Endothelial cell of umbilical vein (primary cell): ENCODE measurements at regions not wholly inside any gene's neighbourhood (a gene's known extent, or its start where the extent isn't known, plus 50 kb on each side); places are given as distances from the start of the nearest gene placed in this dataset.

ENCODE experiments used
- BruUV-seq: library from RNA; stranded (reverse); fragments of 400-500 nt; replicated peaks from 2 replicates; lab custom pipeline; 2021; lab: Mats Ljungman, UMichigan
- CTCF ChIA-PET: fragments of 300-600, 350-600 bp; sonication (Branson Sonifier 250); formaldehyde crosslinking; loops from one replicate; lab custom pipeline; 2021; ENCODE audit warnings: antibody characterized with exemption, inconsistent platforms; lab: Charles Lee
- POLR2A ChIA-PET: fragments of 300-600, 350-600 bp; sonication (Branson Sonifier 250); formaldehyde crosslinking; loops from one replicate; lab custom pipeline; 2021; ENCODE audit warnings: antibody characterized with exemption, inconsistent platforms; lab: Charles Lee
- DNase-seq: peaks from one replicate; pipeline ENCODE4 v3.0.0-alpha.2; 2011; ENCODE audit warnings: low read depth, low spot score
- FAIRE-seq: peaks from 2 replicates; lab custom pipeline; 2011; peaks lifted over from hg19 to GRCh38; lab: Jason Lieb, UNC
- H2AFZ ChIP-seq: 2 replicates; pipeline ENCODE4 v1.6.0; 2012; ENCODE audit warnings: low read depth, low read length, control low read depth, inconsistent platforms
- H3K27ac ChIP-seq: 2 replicates; pipeline ENCODE4 v1.5.1; 2011; ENCODE audit warnings: low read depth, mild to moderate bottlenecking, control low read depth, low read length, moderate library complexity; ENCODE audit not compliant: insufficient read depth
- H3K27me3 ChIP-seq, 2 experiments: 2 replicates each; pipeline versions ENCODE4 v1.6.0 to v1.6.1; 2011; ENCODE audit warnings: low read length in 2 of 2, mixed read lengths in 1 of 2; ENCODE audit not compliant: control insufficient read depth in 2 of 2, insufficient read depth in 2 of 2
- H3K36me3 ChIP-seq, 2 experiments: 2 replicates in 1 of 2; 3 replicates in 1 of 2; pipeline ENCODE4 v1.5.1; 2011; ENCODE audit warnings: low read length in 2 of 2, mild to moderate bottlenecking in 1 of 2, moderate library complexity in 1 of 2; ENCODE audit not compliant: control insufficient read depth in 2 of 2, insufficient read depth in 2 of 2; ENCODE audit errors: extremely low read depth in 1 of 2
- H3K4me1 ChIP-seq: 3 replicates; pipeline ENCODE4 v1.5.1; 2011; ENCODE audit warnings: mild to moderate bottlenecking, low read length; ENCODE audit not compliant: control insufficient read depth, insufficient read depth; ENCODE audit errors: extremely low read depth
- H3K4me2 ChIP-seq: 2 replicates; pipeline ENCODE4 v1.6.1; 2011; ENCODE audit warnings: low read length, control low read depth, mixed read lengths; ENCODE audit not compliant: insufficient read depth
- H3K4me3 ChIP-seq, 3 experiments: fragments of 200-600 bp in 1 of 3; sonication (generic), shearing (Covaris generic) in 1 of 3; replicated peaks in 1 of 3; 2 replicates each; pipeline ENCODE4 v1.5.1; 2011 to 2016; ENCODE audit warnings: control low read depth in 3 of 3, low read length in 3 of 3, mild to moderate bottlenecking in 2 of 3, inconsistent platforms in 1 of 3, low read depth in 1 of 3, moderate library complexity in 1 of 3; ENCODE audit not compliant: insufficient read depth in 1 of 3
- H3K79me2 ChIP-seq: 2 replicates; pipeline ENCODE4 v1.6.0; 2012; ENCODE audit warnings: low read length, inconsistent platforms; ENCODE audit not compliant: control insufficient read depth, insufficient read depth
- H3K9ac ChIP-seq: replicated peaks from 2 replicates; pipeline ENCODE3; 2011; ENCODE audit warnings: low read length, control low read depth; ENCODE audit not compliant: insufficient read depth; ENCODE audit errors: extremely low read depth
- H3K9me1 ChIP-seq: replicated peaks from 3 replicates; pipeline ENCODE4 v1.6.0; 2011; ENCODE audit warnings: mild to moderate bottlenecking, low read length; ENCODE audit not compliant: control insufficient read depth, insufficient read depth; ENCODE audit errors: extremely low read depth
- H3K9me3 ChIP-seq: replicated peaks from 2 replicates; pipeline ENCODE4 v1.5.1; 2012; ENCODE audit warnings: low read length, inconsistent platforms; ENCODE audit not compliant: control insufficient read depth, insufficient read depth
- H4K20me1 ChIP-seq: replicated peaks from 2 replicates; pipeline ENCODE3; 2011; ENCODE audit warnings: mild to moderate bottlenecking, low read length; ENCODE audit not compliant: control insufficient read depth, insufficient read depth; ENCODE audit errors: extremely low read depth
- EZH2 ChIP-seq: IDR thresholded peaks from 2 replicates; pipeline ENCODE4 v1.6.1; 2012; ENCODE audit warnings: borderline replicate concordance, low read depth, mild to moderate bottlenecking, moderate library complexity, low read length, inconsistent platforms; ENCODE audit not compliant: severe bottlenecking
- FOS ChIP-seq: IDR thresholded peaks from 2 replicates; pipeline ENCODE4 v1.6.1; 2011; ENCODE audit warnings: mild to moderate bottlenecking, low read length, moderate library complexity, borderline replicate concordance; ENCODE audit not compliant: insufficient read depth
- GATA2 ChIP-seq: IDR thresholded peaks from 2 replicates; pipeline ENCODE4 v1.7.0; 2011; ENCODE audit warnings: low read depth, mild to moderate bottlenecking, moderate library complexity, mixed read lengths, low read length; ENCODE audit not compliant: insufficient read length, insufficient read depth
- JUN ChIP-seq: IDR thresholded peaks from 2 replicates; pipeline ENCODE4 v1.6.1; 2011; ENCODE audit warnings: borderline replicate concordance, low read depth; ENCODE audit not compliant: insufficient read length, insufficient read depth
- MYC ChIP-seq: IDR thresholded peaks from one replicate; pipeline ENCODE4 v1.6.1; 2011; ENCODE audit warnings: mild to moderate bottlenecking, low read depth, low read length
- POLR2A ChIP-seq: IDR thresholded peaks from 2 replicates; pipeline ENCODE4 v1.6.1; 2012; ENCODE audit warnings: low read depth, mild to moderate bottlenecking, control low read depth, low read length
- POLR2AphosphoS5 ChIP-seq: IDR thresholded peaks from 2 replicates; pipeline ENCODE4 v1.6.1; 2012; ENCODE audit warnings: low read depth, mild to moderate bottlenecking, control low read depth, low read length, moderate library complexity; ENCODE audit not compliant: insufficient read depth
- dilution Hi-C: fragments of 300-500 bp; cut with MboI; formaldehyde crosslinking; loops from one replicate; pipeline ENCODE4 v1.15.0; 2019; ENCODE audit warnings: low sequenced_read_pairs; ENCODE audit not compliant: extremely low pct_ligation_motif_present
- intact Hi-C: fragments of 100-400 bp; cut with micrococcal nuclease; formaldehyde crosslinking; loops from one replicate; pipeline ENCODE4 v1.10.0; 2022
- TF ChIP-seq, protein P1 (sequence below), 2 donors: IDR thresholded peaks; 1 replicate in 1 of 2; 2 replicates in 1 of 2; pipeline ENCODE4 v1.5.1; 2011; ENCODE audit warnings: low read length in 2 of 2, mild to moderate bottlenecking in 2 of 2, moderate library complexity in 2 of 2, control low read depth in 1 of 2, inconsistent platforms in 1 of 2, low read depth in 1 of 2; ENCODE audit not compliant: insufficient read depth in 1 of 2; ENCODE audit errors: extremely low read depth in 1 of 2
- TF ChIP-seq, protein P2 (sequence below): IDR thresholded peaks from 2 replicates; pipeline ENCODE4 v1.6.1; 2011; ENCODE audit not compliant: insufficient read depth, insufficient read length

DNA sequence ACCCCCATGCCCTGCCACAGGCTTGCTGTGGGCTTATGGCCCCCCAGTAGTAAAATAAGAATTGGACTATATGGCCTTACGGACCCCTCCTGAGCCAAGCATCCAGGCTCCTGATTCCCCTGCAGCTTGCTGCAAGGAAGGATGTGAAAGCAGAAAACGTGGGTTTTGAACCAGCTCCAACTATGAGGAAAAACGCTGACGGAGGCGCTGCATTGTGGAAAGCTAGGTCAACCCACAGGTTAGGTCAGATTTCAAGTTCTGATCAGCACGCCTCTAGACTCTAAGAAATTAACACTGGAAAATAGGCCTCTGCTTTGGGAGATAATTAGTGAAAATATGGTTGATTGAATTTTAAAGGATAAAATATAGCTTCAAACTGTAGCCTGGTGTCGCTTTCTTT lies 195.4 kb upstream of the HES1 start:
- no peak overlapping the region for H3K4me2 ChIP-seq
- no peak overlapping the region for H3K27ac ChIP-seq
- H4K20me1 ChIP-seq: no peaks in the 10 kb centered on the region
- H3K4me1 ChIP-seq: no peaks in the 10 kb centered on the region
- H3K9ac ChIP-seq: no peak overlapping the region
- dilution Hi-C loops: no loop called here
- H3K36me3 ChIP-seq: no peaks in the 10 kb centered on the region
- H3K27me3 ChIP-seq: peaks cover 21 to 25% of the 10 kb centered on the region in 2 experiments
- DNase-seq: no peak
- BruUV-seq: no TSS peak
- no peak for TF ChIP-seq POLR2A
- TF ChIP-seq EZH2: no peak
- TF ChIP-seq, protein P1, sequence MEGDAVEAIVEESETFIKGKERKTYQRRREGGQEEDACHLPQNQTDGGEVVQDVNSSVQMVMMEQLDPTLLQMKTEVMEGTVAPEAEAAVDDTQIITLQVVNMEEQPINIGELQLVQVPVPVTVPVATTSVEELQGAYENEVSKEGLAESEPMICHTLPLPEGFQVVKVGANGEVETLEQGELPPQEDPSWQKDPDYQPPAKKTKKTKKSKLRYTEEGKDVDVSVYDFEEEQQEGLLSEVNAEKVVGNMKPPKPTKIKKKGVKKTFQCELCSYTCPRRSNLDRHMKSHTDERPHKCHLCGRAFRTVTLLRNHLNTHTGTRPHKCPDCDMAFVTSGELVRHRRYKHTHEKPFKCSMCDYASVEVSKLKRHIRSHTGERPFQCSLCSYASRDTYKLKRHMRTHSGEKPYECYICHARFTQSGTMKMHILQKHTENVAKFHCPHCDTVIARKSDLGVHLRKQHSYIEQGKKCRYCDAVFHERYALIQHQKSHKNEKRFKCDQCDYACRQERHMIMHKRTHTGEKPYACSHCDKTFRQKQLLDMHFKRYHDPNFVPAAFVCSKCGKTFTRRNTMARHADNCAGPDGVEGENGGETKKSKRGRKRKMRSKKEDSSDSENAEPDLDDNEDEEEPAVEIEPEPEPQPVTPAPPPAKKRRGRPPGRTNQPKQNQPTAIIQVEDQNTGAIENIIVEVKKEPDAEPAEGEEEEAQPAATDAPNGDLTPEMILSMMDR (IDR thresholded peaks at IDR 0.05; ENCODE audit: extremely low read depth in 1 of 2, insufficient read depth in 1 of 2, low read depth in 1 of 2, low read length in 2 of 2): no peak
- TF ChIP-seq FOS: no peak
- TF ChIP-seq JUN: no peak
- no peak for TF ChIP-seq MYC
- TF ChIP-seq POLR2AphosphoS5: no peak
- TF ChIP-seq, protein P2, sequence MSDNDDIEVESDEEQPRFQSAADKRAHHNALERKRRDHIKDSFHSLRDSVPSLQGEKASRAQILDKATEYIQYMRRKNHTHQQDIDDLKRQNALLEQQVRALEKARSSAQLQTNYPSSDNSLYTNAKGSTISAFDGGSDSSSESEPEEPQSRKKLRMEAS: no peak
- no peak for TF ChIP-seq GATA2
- FAIRE-seq: no peak
- no peaks in the 10 kb centered on the region for H3K9me1 ChIP-seq
- H2AFZ ChIP-seq: no peak overlapping the region
- CTCF ChIA-PET: interaction anchor here (1.0 to 1.2 kb wide), 3 partner anchors 9 to 160 kb away, joined by 4 read pairs; no protein-coding TSS in a partner anchor
- H3K4me3 ChIP-seq: no peak overlapping the region
- POLR2A ChIA-PET: no interaction called here
- no peaks in the 10 kb centered on the region for H3K9me3 ChIP-seq
- intact Hi-C loops: no loop called here
- H3K79me2 ChIP-seq: no peaks in the 10 kb centered on the region
